Activated naive CD4-positive, alpha-beta T cell treated with anti-CD3 and anti-CD28 coated beads, Interleukin-2, amount 10 ng/mL, durations not matched to agents 7 days and 5 days (primary cell): ENCODE measurements at regions not wholly inside any gene's neighbourhood (a gene's known extent, or its start where the extent isn't known, plus 50 kb on each side); places are given as distances from the start of the nearest gene placed in this dataset.

Source experiments
- CTCF ChIA-PET: fragments of 350-600 bp; sonication (Branson Sonifier 250); formaldehyde crosslinking; loops from one replicate; lab custom pipeline; 2021; ENCODE audit warnings: antibody characterized with exemption; lab: Charles Lee
- DNase-seq: peaks from one replicate; pipeline ENCODE4 v3.0.0-alpha.2; 2020
- H3K27ac Mint-ChIP-seq: one replicate; pipeline ENCODE4 v1.8.0; 2021; ENCODE audit warnings: mild to moderate bottlenecking, moderate library complexity, mixed read lengths
- H3K27me3 Mint-ChIP-seq: one replicate; pipeline ENCODE4 v1.8.0; 2021; ENCODE audit warnings: mild to moderate bottlenecking, mixed read lengths
- H3K36me3 Mint-ChIP-seq: one replicate; pipeline ENCODE4 v1.8.0; 2021; ENCODE audit warnings: mixed read lengths
- H3K4me1 Mint-ChIP-seq: one replicate; pipeline ENCODE4 v1.8.0; 2021; ENCODE audit warnings: mixed read lengths
- H3K4me3 Mint-ChIP-seq: one replicate; pipeline ENCODE4 v1.8.0; 2021; ENCODE audit warnings: mild to moderate bottlenecking, moderate library complexity, mixed read lengths
- H3K9me3 Mint-ChIP-seq: one replicate; pipeline ENCODE4 v1.8.0; 2021; ENCODE audit warnings: mixed read lengths

- Mint-ChIP-seq H3K9me3 (peaks cover 2% of the 10 kb centered on the region), H3K4me3 (no peak overlapping the region), H3K27ac (no peak overlapping the region), H3K36me3 (no peaks in the 10 kb centered on the region), H3K27me3 (no peaks in the 10 kb centered on the region), H3K4me1 (no peaks in the 10 kb centered on the region)
- no peak for DNase-seq
- CTCF ChIA-PET: no interaction called here
Measured at GRCh38 chr3:182190056-182190455, 478.3 kb downstream of the SOX2 start.

- Mint-ChIP-seq H3K4me1 (no peaks in the 10 kb centered on the region), H3K27ac (no peak overlapping the region), H3K4me3 (no peak overlapping the region), H3K9me3 (no peaks in the 10 kb centered on the region), H3K36me3 (no peaks in the 10 kb centered on the region), H3K27me3 (no peaks in the 10 kb centered on the region)
- DNase-seq: no peak
- CTCF ChIA-PET: no interaction called here
Measured at GRCh38 chr3:182198345-182198744, 486.6 kb downstream of the SOX2 start.

GRCh38 chr3:182201456-182202168 is 489.9 kb downstream of the SOX2 start:
- CTCF ChIA-PET: no interaction called here
- peaks cover 3% of the 10 kb centered on the region for H3K9me3 Mint-ChIP-seq
- H3K27ac Mint-ChIP-seq: no peak overlapping the region
- no peaks in the 10 kb centered on the region for H3K36me3 Mint-ChIP-seq
- no peak for DNase-seq
- H3K27me3 Mint-ChIP-seq: no peaks in the 10 kb centered on the region
- H3K4me3 Mint-ChIP-seq: no peak overlapping the region
- H3K4me1 Mint-ChIP-seq: no peaks in the 10 kb centered on the region

- H3K4me3 Mint-ChIP-seq: no peak overlapping the region
- CTCF ChIA-PET: no interaction called here
- no peaks in the 10 kb centered on the region for H3K36me3 Mint-ChIP-seq
- no peaks in the 10 kb centered on the region for H3K9me3 Mint-ChIP-seq
- H3K27me3 Mint-ChIP-seq: no peaks in the 10 kb centered on the region
- no peak for DNase-seq
- no peak overlapping the region for H3K27ac Mint-ChIP-seq
- no peaks in the 10 kb centered on the region for H3K4me1 Mint-ChIP-seq
Measured at GRCh38 chr3:182212479-182213076, 500.9 kb downstream of the SOX2 start.

- no peaks in the 10 kb centered on the region for H3K36me3 Mint-ChIP-seq
- no peaks in the 10 kb centered on the region for H3K9me3 Mint-ChIP-seq
- DNase-seq: no peak
- H3K27ac Mint-ChIP-seq: no peak overlapping the region
- CTCF ChIA-PET: interaction anchor here (0.6 kb wide), 1 partner anchor 19 kb away, joined by 3 read pairs; no protein-coding TSS in a partner anchor
- H3K4me3 Mint-ChIP-seq: no peak overlapping the region
- no peaks in the 10 kb centered on the region for H3K4me1 Mint-ChIP-seq
- H3K27me3 Mint-ChIP-seq: no peaks in the 10 kb centered on the region
Measured at GRCh38 chr3:182214416-182214815, 502.7 kb downstream of the SOX2 start.

- Mint-ChIP-seq H3K36me3 (no peaks in the 10 kb centered on the region), H3K4me3 (no peak overlapping the region), H3K27me3 (no peaks in the 10 kb centered on the region), H3K9me3 (no peaks in the 10 kb centered on the region), H3K27ac (no peak overlapping the region), H3K4me1 (no peaks in the 10 kb centered on the region)
- CTCF ChIA-PET: no interaction called here
- DNase-seq: no peak
Measured at GRCh38 chr3:182215881-182216280, 504.2 kb downstream of the SOX2 start.

- no peaks in the 10 kb centered on the region for H3K27me3 Mint-ChIP-seq
- no peak for DNase-seq
- H3K9me3 Mint-ChIP-seq: no peaks in the 10 kb centered on the region
- no peak overlapping the region for H3K27ac Mint-ChIP-seq
- H3K4me1 Mint-ChIP-seq: no peaks in the 10 kb centered on the region
- H3K36me3 Mint-ChIP-seq: no peaks in the 10 kb centered on the region
- CTCF ChIA-PET: no interaction called here
- H3K4me3 Mint-ChIP-seq: no peak overlapping the region
Measured at GRCh38 chr3:182216311-182216970, 504.7 kb downstream of the SOX2 start.

GRCh38 chr3:182220013-182220412 is 508.3 kb downstream of the SOX2 start:
- Mint-ChIP-seq H3K27me3 (no peaks in the 10 kb centered on the region), H3K4me3 (no peak overlapping the region), H3K9me3 (no peaks in the 10 kb centered on the region), H3K36me3 (no peaks in the 10 kb centered on the region), H3K27ac (no peak overlapping the region), H3K4me1 (no peaks in the 10 kb centered on the region)
- no peak for DNase-seq
- CTCF ChIA-PET: no interaction called here

- no peaks in the 10 kb centered on the region for H3K27me3 Mint-ChIP-seq
- DNase-seq: no peak
- H3K36me3 Mint-ChIP-seq: no peaks in the 10 kb centered on the region
- H3K4me3 Mint-ChIP-seq: no peak overlapping the region
- no peak overlapping the region for H3K27ac Mint-ChIP-seq
- no peaks in the 10 kb centered on the region for H3K4me1 Mint-ChIP-seq
- no peaks in the 10 kb centered on the region for H3K9me3 Mint-ChIP-seq
- CTCF ChIA-PET: no interaction called here
Measured at GRCh38 chr3:182220471-182220870, 508.7 kb downstream of the SOX2 start.

- DNase-seq: no peak
- CTCF ChIA-PET: no interaction called here
- Mint-ChIP-seq H3K4me1 (no peaks in the 10 kb centered on the region), H3K27ac (no peak overlapping the region), H3K4me3 (no peak overlapping the region), H3K9me3 (no peaks in the 10 kb centered on the region), H3K36me3 (no peaks in the 10 kb centered on the region), H3K27me3 (no peaks in the 10 kb centered on the region)
Measured at GRCh38 chr3:182226995-182227394, 515.3 kb downstream of the SOX2 start.

- Mint-ChIP-seq H3K36me3 (no peaks in the 10 kb centered on the region), H3K27ac (no peak overlapping the region), H3K27me3 (no peaks in the 10 kb centered on the region), H3K9me3 (no peaks in the 10 kb centered on the region), H3K4me1 (no peaks in the 10 kb centered on the region), H3K4me3 (no peak overlapping the region)
- CTCF ChIA-PET: no interaction called here
- no peak for DNase-seq
Measured at GRCh38 chr3:182233405-182233804, 521.7 kb downstream of the SOX2 start.

GRCh38 chr3:182233957-182234356 is 522.2 kb downstream of the SOX2 start:
- no peaks in the 10 kb centered on the region for H3K9me3 Mint-ChIP-seq
- CTCF ChIA-PET: no interaction called here
- no peaks in the 10 kb centered on the region for H3K27me3 Mint-ChIP-seq
- H3K4me1 Mint-ChIP-seq: no peaks in the 10 kb centered on the region
- H3K27ac Mint-ChIP-seq: no peak overlapping the region
- no peak for DNase-seq
- H3K4me3 Mint-ChIP-seq: no peak overlapping the region
- H3K36me3 Mint-ChIP-seq: no peaks in the 10 kb centered on the region

GRCh38 chr3:182234881-182235280 is 523.2 kb downstream of the SOX2 start:
- Mint-ChIP-seq H3K9me3 (no peaks in the 10 kb centered on the region), H3K4me3 (no peak overlapping the region), H3K27me3 (no peaks in the 10 kb centered on the region), H3K27ac (no peak overlapping the region), H3K4me1 (no peaks in the 10 kb centered on the region), H3K36me3 (no peaks in the 10 kb centered on the region)
- CTCF ChIA-PET: no interaction called here
- DNase-seq: no peak

GRCh38 chr3:182235504-182235903 is 523.8 kb downstream of the SOX2 start:
- H3K27ac Mint-ChIP-seq: no peak overlapping the region
- no peaks in the 10 kb centered on the region for H3K36me3 Mint-ChIP-seq
- CTCF ChIA-PET: no interaction called here
- no peaks in the 10 kb centered on the region for H3K27me3 Mint-ChIP-seq
- no peaks in the 10 kb centered on the region for H3K4me1 Mint-ChIP-seq
- DNase-seq: no peak
- no peaks in the 10 kb centered on the region for H3K9me3 Mint-ChIP-seq
- H3K4me3 Mint-ChIP-seq: no peak overlapping the region

- no peak for DNase-seq
- Mint-ChIP-seq H3K27me3 (no peaks in the 10 kb centered on the region), H3K9me3 (no peaks in the 10 kb centered on the region), H3K4me3 (no peak overlapping the region), H3K27ac (no peak overlapping the region), H3K36me3 (no peaks in the 10 kb centered on the region), H3K4me1 (no peaks in the 10 kb centered on the region)
- CTCF ChIA-PET: interaction anchor here (1.0 kb wide), 1 partner anchor 25 kb away, joined by 3 read pairs; no protein-coding TSS in a partner anchor
Measured at GRCh38 chr3:182238126-182238525, 526.4 kb downstream of the SOX2 start.
